Stimulated activated effector memory CD8-positive, alpha-beta T cell treated with anti-CD3 and anti-CD28 coated beads, Interleukin-12 subunit alpha, Interleukin-12 subunit beta, amount 100 ng/mL, for 72 hours (primary cell): ENCODE measurements at regions not wholly inside any gene's neighbourhood (a gene's known extent, or its start where the extent isn't known, plus 50 kb on each side); places are given as distances from the start of the nearest gene placed in this dataset.
"Not testable (repeated sequence)": the region's sequence is repeated elsewhere in the genome, so short reads cannot be mapped to it uniquely, and the experiment has no call there.

Experiments
- ATAC-seq: fragments of 150-1000 bp; cut with Tn5 transposase; 2 replicates; pipeline ENCODE4 v1.10.0; 2021
- DNase-seq, 2 donors: peaks; one replicate each; pipeline ENCODE4 v3.0.0; 2021 to 2022; ENCODE audit warnings: low spot score in 2 of 2
- H3K27ac Mint-ChIP-seq: one replicate; pipeline ENCODE4 v1.8.0; 2022; ENCODE audit warnings: mild to moderate bottlenecking, mixed read lengths
- H3K36me3 Mint-ChIP-seq: one replicate; pipeline ENCODE4 v1.8.0; 2022; ENCODE audit warnings: mild to moderate bottlenecking, mixed read lengths
- H3K4me1 Mint-ChIP-seq: one replicate; pipeline ENCODE4 v1.8.0; 2022; ENCODE audit warnings: mixed read lengths
- H3K4me3 Mint-ChIP-seq: one replicate; pipeline ENCODE4 v1.8.0; 2022; ENCODE audit warnings: mild to moderate bottlenecking, mixed read lengths
- H3K9me3 Mint-ChIP-seq: one replicate; pipeline ENCODE4 v1.8.0; 2022; ENCODE audit warnings: mixed read lengths

GRCh38 chr7:156327474-156327873, 313.1 kb upstream of the RNF32 start:
- Mint-ChIP-seq H3K27ac (no peak overlapping the region), H3K9me3 (peaks cover 4% of the 10 kb centered on the region), H3K36me3 (no peaks in the 10 kb centered on the region), H3K4me3 (no peak overlapping the region), H3K4me1 (peaks cover 7% of the 10 kb centered on the region)
- no peak for ATAC-seq
- no peak for DNase-seq

- no peaks in the 10 kb centered on the region for H3K36me3 Mint-ChIP-seq
- H3K9me3 Mint-ChIP-seq, result no peaks in the 10 kb centered on the region
- no peak overlapping the region for H3K4me3 Mint-ChIP-seq
- ATAC-seq (no peak), DNase-seq (no peak)
- no peak overlapping the region for H3K27ac Mint-ChIP-seq
- no peaks in the 10 kb centered on the region for H3K4me1 Mint-ChIP-seq
Observed at GRCh38 chr7:156324201-156324600, 316.4 kb upstream of the RNF32 start.

- H3K4me3 Mint-ChIP-seq, H3K27ac Mint-ChIP-seq, H3K9me3 Mint-ChIP-seq, H3K4me1 Mint-ChIP-seq, ATAC-seq, H3K36me3 Mint-ChIP-seq, DNase-seq: not testable (repeated sequence)
Observed at GRCh38 chr7:156321430-156321829, 319.1 kb upstream of the RNF32 start.

GRCh38 chr7:156318926-156319325, 321.6 kb upstream of the RNF32 start:
- Mint-ChIP-seq H3K27ac (no peak overlapping the region), H3K36me3 (no peaks in the 10 kb centered on the region), H3K9me3 (peaks cover 7% of the 10 kb centered on the region), H3K4me1 (no peaks in the 10 kb centered on the region), H3K4me3 (no peak overlapping the region)
- DNase-seq (no peak), ATAC-seq (no peak)

GRCh38 chr7:156318426-156318825, 322.1 kb upstream of the RNF32 start:
- Mint-ChIP-seq H3K4me3 (no peak overlapping the region), H3K27ac (no peak overlapping the region), H3K9me3 (peaks cover 8% of the 10 kb centered on the region), H3K36me3 (no peaks in the 10 kb centered on the region), H3K4me1 (no peaks in the 10 kb centered on the region)
- DNase-seq, result no peak
- ATAC-seq, result no peak

- Mint-ChIP-seq H3K27ac (no peak overlapping the region), H3K9me3 (peaks cover 2% of the 10 kb centered on the region), H3K36me3 (no peaks in the 10 kb centered on the region), H3K4me1 (no peaks in the 10 kb centered on the region), H3K4me3 (no peak overlapping the region)
- ATAC-seq, result no peak
- DNase-seq, result no peak
Observed at GRCh38 chr7:156309016-156309620, 331.5 kb upstream of the RNF32 start.

GRCh38 chr7:156307193-156307592, 333.4 kb upstream of the RNF32 start:
- no peak for ATAC-seq
- Mint-ChIP-seq H3K4me3 (no peak overlapping the region), H3K27ac (no peak overlapping the region), H3K9me3 (no peaks in the 10 kb centered on the region), H3K36me3 (no peaks in the 10 kb centered on the region), H3K4me1 (no peaks in the 10 kb centered on the region)
- no peak for DNase-seq

- H3K9me3 Mint-ChIP-seq, result no peaks in the 10 kb centered on the region
- no peaks in the 10 kb centered on the region for H3K36me3 Mint-ChIP-seq
- no peak overlapping the region for H3K4me3 Mint-ChIP-seq
- DNase-seq, result no peak
- no peaks in the 10 kb centered on the region for H3K4me1 Mint-ChIP-seq
- peak; percentile 8 for ATAC-seq
- no peak overlapping the region for H3K27ac Mint-ChIP-seq
Observed at GRCh38 chr7:156305351-156305750, 335.2 kb upstream of the RNF32 start.

GRCh38 chr7:156282816-156283215, 357.8 kb upstream of the RNF32 start:
- no peaks in the 10 kb centered on the region for H3K4me1 Mint-ChIP-seq
- peaks cover 10% of the 10 kb centered on the region for H3K9me3 Mint-ChIP-seq
- no peaks in the 10 kb centered on the region for H3K36me3 Mint-ChIP-seq
- no peak for DNase-seq
- H3K4me3 Mint-ChIP-seq, result no peak overlapping the region
- H3K27ac Mint-ChIP-seq, result no peak overlapping the region
- ATAC-seq, result no peak

- no peak overlapping the region for H3K27ac Mint-ChIP-seq
- no peak for DNase-seq
- ATAC-seq, result no peak
- no peaks in the 10 kb centered on the region for H3K36me3 Mint-ChIP-seq
- no peak overlapping the region for H3K4me3 Mint-ChIP-seq
- H3K9me3 Mint-ChIP-seq, result peaks cover 7% of the 10 kb centered on the region
- H3K4me1 Mint-ChIP-seq, result no peaks in the 10 kb centered on the region
Observed at GRCh38 chr7:156279635-156280034, 360.9 kb upstream of the RNF32 start.

- DNase-seq, result no peak
- H3K27ac Mint-ChIP-seq, result no peak overlapping the region
- ATAC-seq, result no peak
- no peaks in the 10 kb centered on the region for H3K9me3 Mint-ChIP-seq
- H3K4me3 Mint-ChIP-seq, result no peak overlapping the region
- H3K4me1 Mint-ChIP-seq, result no peaks in the 10 kb centered on the region
- H3K36me3 Mint-ChIP-seq, result no peaks in the 10 kb centered on the region
Observed at GRCh38 chr7:156275292-156275691, 365.3 kb upstream of the RNF32 start.

GRCh38 chr7:156274557-156274956, 366.0 kb upstream of the RNF32 start:
- no peak overlapping the region for H3K27ac Mint-ChIP-seq
- H3K9me3 Mint-ChIP-seq, result no peaks in the 10 kb centered on the region
- H3K4me3 Mint-ChIP-seq, result no peak overlapping the region
- ATAC-seq (no peak), DNase-seq (no peak)
- H3K36me3 Mint-ChIP-seq, result no peaks in the 10 kb centered on the region
- no peaks in the 10 kb centered on the region for H3K4me1 Mint-ChIP-seq

- DNase-seq (no peak), ATAC-seq (no peak)
- H3K27ac Mint-ChIP-seq, result no peak overlapping the region
- H3K4me1 Mint-ChIP-seq, result no peaks in the 10 kb centered on the region
- no peaks in the 10 kb centered on the region for H3K36me3 Mint-ChIP-seq
- H3K9me3 Mint-ChIP-seq, result no peaks in the 10 kb centered on the region
- H3K4me3 Mint-ChIP-seq, result no peak overlapping the region
Observed at GRCh38 chr7:156261581-156261980, 379.0 kb upstream of the RNF32 start.

GRCh38 chr7:156257904-156258303, 382.7 kb upstream of the RNF32 start:
- Mint-ChIP-seq H3K36me3 (no peaks in the 10 kb centered on the region), H3K4me1 (no peaks in the 10 kb centered on the region), H3K4me3 (no peak overlapping the region)

GRCh38 chr7:156255635-156256034, 384.9 kb upstream of the RNF32 start:
- no peak for ATAC-seq
- H3K4me3 Mint-ChIP-seq, result no peak overlapping the region
- no peaks in the 10 kb centered on the region for H3K36me3 Mint-ChIP-seq

More at GRCh38 chr7:156257904-156258303, 382.7 kb upstream of the RNF32 start:
- no peak overlapping the region for H3K27ac Mint-ChIP-seq
- H3K9me3 Mint-ChIP-seq, result no peaks in the 10 kb centered on the region
- no peak for ATAC-seq
- DNase-seq, result no peak

GRCh38 chr7:156251861-156252260, 388.7 kb upstream of the RNF32 start:
- no peak for ATAC-seq

More at GRCh38 chr7:156255635-156256034, 384.9 kb upstream of the RNF32 start:
- Mint-ChIP-seq H3K4me1 (no peaks in the 10 kb centered on the region), H3K9me3 (no peaks in the 10 kb centered on the region), H3K27ac (no peak overlapping the region)
- no peak for DNase-seq

GRCh38 chr7:156240532-156240931, 400.0 kb upstream of the RNF32 start:
- ATAC-seq (no peak), DNase-seq (no peak)
- Mint-ChIP-seq H3K27ac (no peak overlapping the region), H3K9me3 (no peaks in the 10 kb centered on the region), H3K4me1 (no peaks in the 10 kb centered on the region), H3K36me3 (no peaks in the 10 kb centered on the region), H3K4me3 (no peak overlapping the region)

More at GRCh38 chr7:156251861-156252260, 388.7 kb upstream of the RNF32 start:
- H3K27ac Mint-ChIP-seq, result no peak overlapping the region
- no peaks in the 10 kb centered on the region for H3K4me1 Mint-ChIP-seq
- H3K36me3 Mint-ChIP-seq, result no peaks in the 10 kb centered on the region
- no peaks in the 10 kb centered on the region for H3K9me3 Mint-ChIP-seq
- H3K4me3 Mint-ChIP-seq, result no peak overlapping the region
- no peak for DNase-seq
